GM13977 (cell line): ENCODE measurements at regions not wholly inside any gene's neighbourhood (a gene's known extent, or its start where the extent isn't known, plus 50 kb on each side); places are given as distances from the start of the nearest gene placed in this dataset.
A peak's percentile ranks its signal among the peaks of the same experiment; 100 is the strongest.

ENCODE experiments used
- DNase-seq: peaks from one replicate; pipeline ENCODE4 v3.0.0; 2012; ENCODE audit warnings: low spot score
- CTCF ChIP-seq: IDR thresholded peaks from 2 replicates; pipeline ENCODE4 v1.5.1; 2012; ENCODE audit warnings: mild to moderate bottlenecking, control low read depth; ENCODE audit not compliant: insufficient read depth; ENCODE audit errors: extremely low read depth, missing control alignments
- in situ Hi-C: fragments of 300-500 bp; cut with MboI; formaldehyde crosslinking; loops from one replicate; pipeline ENCODE4 v1.12.0; 2022; ENCODE audit warnings: low sequenced_read_pairs, low pct_unique_long_range_greater_than_20kb, mixed read lengths, inconsistent platforms; ENCODE audit not compliant: unreplicated experiment

GRCh38 chr2:41727711-41728110 lies 320.1 kb upstream of the PKDCC start:
- in situ Hi-C loops, result no loop called here
- TF ChIP-seq CTCF, result no peak
- no peak for DNase-seq

GRCh38 chr2:41728788-41729338 lies 319.0 kb upstream of the PKDCC start:
- no peak for TF ChIP-seq CTCF
- DNase-seq, result no peak
- in situ Hi-C loops, result no loop called here

- in situ Hi-C loops, result no loop called here
- no peak for DNase-seq
- no peak for TF ChIP-seq CTCF
These were observed 317.9 kb upstream of the PKDCC start for GRCh38 chr2:41729800-41730364.

GRCh38 chr2:41735006-41735405 lies 312.8 kb upstream of the PKDCC start:
- in situ Hi-C loops, result no loop called here
- DNase-seq, result no peak
- TF ChIP-seq CTCF, result no peak

- no peak for TF ChIP-seq CTCF
- no peak for DNase-seq
- in situ Hi-C loops, result no loop called here
These were observed 312.3 kb upstream of the PKDCC start for GRCh38 chr2:41735476-41735875.

- in situ Hi-C loops, result no loop called here
- peak; percentile 4 for DNase-seq
- no peak for TF ChIP-seq CTCF
These were observed 311.7 kb upstream of the PKDCC start for GRCh38 chr2:41736105-41736567.
